PFSK-1 (cell line): ENCODE measurements at regions not wholly inside any gene's neighbourhood (a gene's known extent, or its start where the extent isn't known, plus 50 kb on each side); places are given as distances from the start of the nearest gene placed in this dataset.

Experiments used
- FOXP2 ChIP-seq: optimal IDR thresholded peaks from 2 replicates; pipeline ENCODE3; 2011; ENCODE audit warnings: borderline replicate concordance, control low read depth, inconsistent platforms; ENCODE audit not compliant: insufficient read depth; ENCODE audit errors: extremely low read length, extremely low read depth
- POLR2AphosphoS5 ChIP-seq: IDR thresholded peaks from 2 replicates; pipeline ENCODE4 v1.6.1; 2012; ENCODE audit warnings: low read depth, mild to moderate bottlenecking, control low read depth, low read length, moderate library complexity
- SIN3A ChIP-seq: IDR thresholded peaks from 2 replicates; pipeline ENCODE4 v1.6.1; 2012; ENCODE audit warnings: mild to moderate bottlenecking, low read length, moderate library complexity, borderline replicate concordance; ENCODE audit not compliant: insufficient read depth
- TAF1 ChIP-seq: IDR thresholded peaks from 2 replicates; pipeline ENCODE4 v1.6.1; 2012; ENCODE audit warnings: low read length, control low read depth, borderline replicate concordance; ENCODE audit not compliant: insufficient read depth
- TF ChIP-seq, protein P1 (sequence below), 2 experiments: IDR thresholded peaks; 2 replicates each; pipeline versions ENCODE4 v1.6.1 to v1.8.0; 2011 to 2012; ENCODE audit warnings: low read depth in 2 of 2, low read length in 2 of 2, control low read depth in 1 of 2, inconsistent platforms in 1 of 2, mild to moderate bottlenecking in 1 of 2, moderate library complexity in 1 of 2; ENCODE audit not compliant: insufficient read depth in 1 of 2

DNA sequence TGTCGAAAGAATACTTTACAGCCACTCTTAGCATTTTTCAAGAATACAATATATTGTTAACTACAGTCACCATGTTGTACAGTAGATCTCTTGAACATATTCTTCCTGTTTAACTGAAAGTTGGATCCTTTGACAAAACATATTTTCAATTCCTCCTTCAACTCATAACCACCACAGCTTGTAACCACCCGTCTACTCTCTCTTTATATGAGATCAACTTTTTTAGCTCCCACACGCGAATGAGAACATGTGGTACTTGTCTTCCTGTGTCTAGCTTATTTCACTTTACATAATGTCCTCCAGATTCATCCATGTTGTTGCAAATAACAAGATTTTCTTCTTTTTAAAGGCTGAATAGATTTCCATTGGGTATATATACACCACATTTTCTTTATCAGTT lies 338.3 kb upstream of the IGFBP7 start:
- TF ChIP-seq FOXP2 (no peak), POLR2AphosphoS5 (no peak), SIN3A (no peak), TAF1 (no peak)
- TF ChIP-seq, protein P1, sequence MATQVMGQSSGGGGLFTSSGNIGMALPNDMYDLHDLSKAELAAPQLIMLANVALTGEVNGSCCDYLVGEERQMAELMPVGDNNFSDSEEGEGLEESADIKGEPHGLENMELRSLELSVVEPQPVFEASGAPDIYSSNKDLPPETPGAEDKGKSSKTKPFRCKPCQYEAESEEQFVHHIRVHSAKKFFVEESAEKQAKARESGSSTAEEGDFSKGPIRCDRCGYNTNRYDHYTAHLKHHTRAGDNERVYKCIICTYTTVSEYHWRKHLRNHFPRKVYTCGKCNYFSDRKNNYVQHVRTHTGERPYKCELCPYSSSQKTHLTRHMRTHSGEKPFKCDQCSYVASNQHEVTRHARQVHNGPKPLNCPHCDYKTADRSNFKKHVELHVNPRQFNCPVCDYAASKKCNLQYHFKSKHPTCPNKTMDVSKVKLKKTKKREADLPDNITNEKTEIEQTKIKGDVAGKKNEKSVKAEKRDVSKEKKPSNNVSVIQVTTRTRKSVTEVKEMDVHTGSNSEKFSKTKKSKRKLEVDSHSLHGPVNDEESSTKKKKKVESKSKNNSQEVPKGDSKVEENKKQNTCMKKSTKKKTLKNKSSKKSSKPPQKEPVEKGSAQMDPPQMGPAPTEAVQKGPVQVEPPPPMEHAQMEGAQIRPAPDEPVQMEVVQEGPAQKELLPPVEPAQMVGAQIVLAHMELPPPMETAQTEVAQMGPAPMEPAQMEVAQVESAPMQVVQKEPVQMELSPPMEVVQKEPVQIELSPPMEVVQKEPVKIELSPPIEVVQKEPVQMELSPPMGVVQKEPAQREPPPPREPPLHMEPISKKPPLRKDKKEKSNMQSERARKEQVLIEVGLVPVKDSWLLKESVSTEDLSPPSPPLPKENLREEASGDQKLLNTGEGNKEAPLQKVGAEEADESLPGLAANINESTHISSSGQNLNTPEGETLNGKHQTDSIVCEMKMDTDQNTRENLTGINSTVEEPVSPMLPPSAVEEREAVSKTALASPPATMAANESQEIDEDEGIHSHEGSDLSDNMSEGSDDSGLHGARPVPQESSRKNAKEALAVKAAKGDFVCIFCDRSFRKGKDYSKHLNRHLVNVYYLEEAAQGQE (IDR thresholded peaks at IDR 0.05; ENCODE audit: insufficient read depth in 1 of 2, low read depth in 2 of 2, low read length in 2 of 2) = no peak

DNA sequence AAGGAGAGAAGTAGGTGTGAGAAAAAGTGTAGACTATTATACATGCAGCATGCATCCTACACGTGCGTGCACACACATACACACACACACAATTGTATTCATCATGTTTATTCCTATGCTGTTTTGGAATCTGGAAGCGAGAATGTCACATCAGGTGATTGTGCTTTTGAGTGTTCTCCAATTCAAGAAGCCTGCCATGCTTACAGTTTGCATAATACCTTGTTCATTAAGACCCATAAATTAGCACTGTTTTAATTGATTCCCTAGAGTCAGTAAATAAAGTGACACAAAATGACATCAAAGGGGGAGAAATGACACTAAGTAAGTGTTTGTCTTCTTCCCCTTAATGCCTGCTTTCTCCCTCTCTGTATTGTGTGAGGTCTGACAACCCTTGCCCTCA lies 336.1 kb upstream of the IGFBP7 start:
- TF ChIP-seq SIN3A = no peak

DNA sequence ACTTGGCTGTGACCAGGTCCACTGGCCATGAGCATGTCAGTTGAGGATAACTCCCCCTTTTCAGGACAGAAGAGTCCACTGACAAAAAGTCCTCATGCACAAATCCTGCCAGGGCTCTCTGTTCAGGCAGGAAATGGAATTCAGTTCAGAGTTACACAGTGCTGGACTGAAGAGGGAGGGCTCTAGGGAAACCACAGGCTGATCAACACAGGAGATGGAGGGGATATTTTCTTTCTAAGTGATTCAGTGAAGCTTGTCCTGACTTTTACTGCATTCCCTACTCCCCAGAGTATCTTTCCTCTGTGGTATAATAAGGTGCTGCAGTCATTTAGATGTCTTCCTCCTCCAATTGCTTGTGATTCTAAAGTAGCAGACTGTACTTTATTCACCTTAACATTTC lies 335.5 kb upstream of the IGFBP7 start:
- TF ChIP-seq, protein P1 (IDR thresholded peaks at IDR 0.05; ENCODE audit: insufficient read depth in 1 of 2, low read depth in 2 of 2, low read length in 2 of 2) = no peak
- TF ChIP-seq SIN3A (no peak), POLR2AphosphoS5 (no peak), FOXP2 (no peak), TAF1 (no peak)

DNA sequence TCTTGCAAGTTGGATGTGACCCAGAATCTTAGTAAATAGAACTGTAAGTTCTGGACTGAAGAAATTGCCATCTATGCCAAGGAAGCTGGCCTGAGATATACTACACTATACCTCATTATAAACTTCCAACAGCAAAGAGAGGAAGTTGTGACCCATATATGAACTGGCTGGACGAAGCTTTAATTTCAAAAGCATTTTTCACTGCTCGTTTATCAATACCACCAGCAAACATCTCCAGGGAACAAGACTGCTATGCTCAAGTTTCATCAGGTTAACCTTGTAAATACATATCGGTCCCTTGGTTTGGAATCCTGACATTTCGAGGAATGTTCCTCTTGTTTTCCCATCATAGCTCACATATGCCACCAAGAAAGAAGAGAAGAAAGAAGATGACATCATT lies 334.5 kb upstream of the IGFBP7 start:
- no peak for TF ChIP-seq TAF1
- TF ChIP-seq, protein P1 (IDR thresholded peaks at IDR 0.05; ENCODE audit: insufficient read depth in 1 of 2, low read depth in 2 of 2, low read length in 2 of 2) = no peak
- TF ChIP-seq POLR2AphosphoS5 = no peak
- no peak for TF ChIP-seq SIN3A
- TF ChIP-seq FOXP2 = no peak

DNA sequence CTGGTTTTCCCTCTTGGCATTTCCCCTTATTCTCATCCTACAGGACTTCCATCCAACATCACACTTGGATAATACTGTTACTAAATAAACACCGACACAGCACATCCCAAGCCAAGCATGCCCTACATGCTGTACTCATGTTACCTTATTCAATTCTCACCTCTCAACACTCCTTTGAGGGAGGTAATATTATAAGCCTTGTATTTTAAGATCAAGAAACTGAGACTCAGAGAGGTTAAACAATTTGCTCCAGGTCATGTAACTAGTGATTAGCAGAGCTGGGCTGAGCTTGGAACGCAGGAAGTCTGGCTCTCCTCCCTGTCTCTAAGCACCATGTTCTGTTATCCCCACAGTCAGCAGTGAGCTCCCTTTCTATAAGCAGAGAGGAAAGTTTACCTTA lies 333.6 kb upstream of the IGFBP7 start:
- TF ChIP-seq FOXP2 (no peak), POLR2AphosphoS5 (no peak), SIN3A (no peak), TAF1 (no peak)
- TF ChIP-seq, protein P1 (IDR thresholded peaks at IDR 0.05; ENCODE audit: insufficient read depth in 1 of 2, low read depth in 2 of 2, low read length in 2 of 2) = no peak
